ENCODE measurements at regions not wholly inside any gene's neighbourhood (a gene's known extent, or its start where the extent isn't known, plus 50 kb on each side); places are given as distances from the start of the nearest gene placed in this dataset.

DNA sequence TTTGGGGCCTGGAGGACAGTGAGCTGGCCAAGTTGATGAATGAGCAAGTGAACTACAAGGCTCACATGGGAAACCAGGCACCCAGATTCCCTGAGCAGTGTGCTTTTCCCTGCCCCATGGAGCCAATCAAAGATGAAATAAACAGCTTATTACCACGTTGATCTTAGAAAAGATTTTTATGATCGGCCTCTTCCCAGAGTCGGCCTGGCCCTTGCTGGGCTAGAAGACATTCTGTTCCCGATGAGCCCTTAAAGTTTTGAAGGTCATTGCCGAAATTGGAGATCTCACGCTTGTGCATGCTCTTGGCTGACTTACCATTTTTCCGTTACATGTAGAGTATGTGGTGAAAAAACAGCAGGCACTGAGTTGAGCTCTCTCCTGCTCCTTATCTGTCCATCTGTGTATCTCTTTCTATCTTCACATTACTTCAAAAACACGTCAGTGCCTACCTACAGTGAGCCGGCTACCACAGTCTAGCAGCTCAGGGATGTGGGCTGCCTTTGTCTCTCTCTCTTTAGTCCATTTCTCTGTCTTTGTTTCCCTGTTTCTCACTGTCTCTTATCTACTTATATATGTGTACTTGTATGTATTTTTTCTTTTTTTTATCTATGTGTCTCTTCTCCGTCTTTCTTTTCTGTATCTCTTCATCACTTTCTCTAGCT lies 248.8 kb upstream of the USP24 start:
- DNase-seq (ENCODE audit: insufficient read length, low spot score) = no peak
- no peak for TF ChIP-seq POLR2AphosphoS5 (IDR thresholded peaks at IDR 0.05; ENCODE audit: low read depth, low read length)
- TF ChIP-seq POLR2A (IDR thresholded peaks at IDR 0.05; ENCODE audit: low read depth, low read length) = no peak
- TF ChIP-seq TAF1 (IDR thresholded peaks at IDR 0.05; ENCODE audit: low read depth, low read length) = no peak
- no peak for TF ChIP-seq POU2F2 (IDR thresholded peaks at IDR 0.05; ENCODE audit: low read depth, low read length)
- FAIRE-seq = no peak

DNA sequence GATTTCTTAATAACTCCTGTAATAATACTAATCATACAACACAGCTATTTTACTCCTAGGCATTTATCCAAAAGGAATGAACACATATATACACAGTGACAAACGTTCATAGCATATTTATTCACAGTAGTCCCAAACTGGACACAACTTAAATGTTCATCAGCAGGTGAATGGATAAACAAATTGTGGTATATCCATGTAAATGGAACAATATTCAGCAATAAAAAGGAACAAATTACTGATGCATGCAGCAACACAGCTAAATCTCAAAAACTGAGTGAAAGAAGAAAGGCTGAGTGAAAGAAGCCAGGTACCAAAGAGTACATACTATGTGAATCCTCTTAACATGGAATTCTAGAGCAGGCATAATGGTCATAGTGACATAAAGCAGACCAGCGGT lies 242.7 kb upstream of the USP24 start:
- TF ChIP-seq SPI1 (IDR thresholded peaks at IDR 0.05; ENCODE audit: low read depth, low read length) (no peak), PAX5 (IDR thresholded peaks at IDR 0.05; ENCODE audit: insufficient read depth, low read length, severe bottlenecking) (no peak), POU2F2 (IDR thresholded peaks at IDR 0.05; ENCODE audit: low read depth, low read length) (no peak), POLR2A (IDR thresholded peaks at IDR 0.05; ENCODE audit: low read depth, low read length) (no peak), TAF1 (IDR thresholded peaks at IDR 0.05; ENCODE audit: low read depth, low read length) (no peak), POLR2AphosphoS5 (IDR thresholded peaks at IDR 0.05; ENCODE audit: low read depth, low read length) (no peak)
- FAIRE-seq (no peak), DNase-seq (ENCODE audit: insufficient read length, low spot score) (no peak)

DNA sequence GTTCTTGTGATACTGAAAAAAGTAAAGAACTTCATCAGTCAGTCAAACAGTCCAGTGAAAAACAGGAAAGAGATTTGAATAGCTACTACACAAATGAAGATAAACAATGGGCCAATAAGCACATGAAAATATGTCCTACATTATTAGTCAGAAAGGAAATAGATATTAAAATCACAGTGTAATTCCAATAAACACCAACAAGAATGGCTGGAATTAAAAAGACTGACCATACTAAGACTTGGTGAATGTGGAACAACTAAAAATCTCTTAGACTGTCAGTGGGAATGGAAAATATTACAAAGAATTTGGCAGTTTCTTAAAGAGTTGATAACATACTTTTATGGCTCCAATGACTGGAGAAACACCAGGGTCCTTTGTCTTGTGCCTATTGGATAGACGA lies 241.8 kb upstream of the USP24 start:
- FAIRE-seq = no peak
- DNase-seq (ENCODE audit: insufficient read length, low spot score) = no peak
- no peak for TF ChIP-seq TAF1 (IDR thresholded peaks at IDR 0.05; ENCODE audit: low read depth, low read length)
- no peak for TF ChIP-seq SPI1 (IDR thresholded peaks at IDR 0.05; ENCODE audit: low read depth, low read length)
- no peak for TF ChIP-seq POU2F2 (IDR thresholded peaks at IDR 0.05; ENCODE audit: low read depth, low read length)
- no peak for TF ChIP-seq PAX5 (IDR thresholded peaks at IDR 0.05; ENCODE audit: insufficient read depth, low read length, severe bottlenecking)
- no peak for TF ChIP-seq POLR2A (IDR thresholded peaks at IDR 0.05; ENCODE audit: low read depth, low read length)

DNA sequence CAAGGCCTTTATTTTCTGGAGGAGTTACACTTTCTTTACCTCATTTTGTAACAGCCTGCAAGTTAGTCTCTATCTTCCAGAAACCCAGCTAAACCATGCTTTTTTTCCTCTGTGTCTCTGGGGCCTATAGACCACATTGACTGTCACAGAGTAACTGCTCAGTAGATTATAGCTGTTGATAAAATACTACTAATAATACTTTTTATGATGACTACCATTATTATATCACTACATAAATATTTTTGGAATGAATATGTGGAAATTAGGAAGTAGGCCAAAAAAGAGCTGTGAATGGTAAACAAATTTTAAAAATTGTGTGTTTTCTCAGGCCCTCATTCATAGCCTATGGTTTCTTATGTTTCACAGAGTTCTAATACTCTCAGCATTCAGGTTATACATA lies 233.1 kb upstream of the USP24 start:
- TF ChIP-seq SPI1 (IDR thresholded peaks at IDR 0.05; ENCODE audit: low read depth, low read length) (no peak), TAF1 (IDR thresholded peaks at IDR 0.05; ENCODE audit: low read depth, low read length) (no peak), POLR2A (IDR thresholded peaks at IDR 0.05; ENCODE audit: low read depth, low read length) (no peak), POLR2AphosphoS5 (IDR thresholded peaks at IDR 0.05; ENCODE audit: low read depth, low read length) (no peak), PAX5 (IDR thresholded peaks at IDR 0.05; ENCODE audit: insufficient read depth, low read length, severe bottlenecking) (no peak), POU2F2 (IDR thresholded peaks at IDR 0.05; ENCODE audit: low read depth, low read length) (no peak)
- DNase-seq (ENCODE audit: insufficient read length, low spot score) (no peak), FAIRE-seq (no peak)

DNA sequence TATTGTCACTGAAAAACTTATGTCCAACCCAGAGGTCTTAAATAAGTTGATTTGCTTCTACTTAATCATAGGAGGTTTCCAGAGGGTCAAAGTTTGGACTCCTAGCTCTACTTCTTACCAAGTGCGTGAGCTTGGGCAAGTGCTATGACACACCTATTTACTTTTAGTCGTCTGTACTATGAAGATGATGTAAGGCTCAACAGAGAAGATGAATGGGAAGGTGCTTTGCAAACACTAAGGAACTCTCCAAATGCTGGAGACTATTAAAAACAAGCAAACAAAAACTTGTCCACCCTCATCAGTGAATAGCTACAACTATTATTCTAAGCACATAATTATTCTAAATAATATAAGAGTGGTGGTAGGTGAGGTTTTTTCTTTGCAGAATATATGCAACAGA lies 232.3 kb upstream of the USP24 start:
- DNase-seq (ENCODE audit: insufficient read length, low spot score) (no peak), FAIRE-seq (no peak)
- TF ChIP-seq POU2F2 (IDR thresholded peaks at IDR 0.05; ENCODE audit: low read depth, low read length) = no peak
- TF ChIP-seq POLR2AphosphoS5 (IDR thresholded peaks at IDR 0.05; ENCODE audit: low read depth, low read length) = no peak
- no peak for TF ChIP-seq POLR2A (IDR thresholded peaks at IDR 0.05; ENCODE audit: low read depth, low read length)
- no peak for TF ChIP-seq TAF1 (IDR thresholded peaks at IDR 0.05; ENCODE audit: low read depth, low read length)
- no peak for TF ChIP-seq PAX5 (IDR thresholded peaks at IDR 0.05; ENCODE audit: insufficient read depth, low read length, severe bottlenecking)
- no peak for TF ChIP-seq SPI1 (IDR thresholded peaks at IDR 0.05; ENCODE audit: low read depth, low read length)

DNA sequence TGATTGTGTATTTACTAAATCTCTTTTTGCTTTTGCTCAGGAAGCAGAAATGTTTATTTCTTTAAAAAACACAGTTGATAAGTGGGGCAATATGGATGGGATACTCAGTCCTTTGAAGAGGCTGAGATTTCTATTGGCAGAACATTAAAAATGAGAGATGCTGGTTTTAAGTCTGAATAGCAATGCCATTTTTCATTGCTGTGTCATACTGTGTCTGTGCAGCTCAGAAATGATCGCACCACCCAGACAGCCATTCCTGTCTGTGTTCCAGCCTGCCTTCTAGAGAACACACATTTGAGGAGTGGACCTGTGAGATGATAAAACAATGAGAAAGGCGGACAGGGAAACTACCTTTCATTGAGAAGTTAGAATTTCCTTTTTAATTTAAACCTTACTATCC lies 231.2 kb upstream of the USP24 start:
- FAIRE-seq = no peak
- no peak for DNase-seq (ENCODE audit: insufficient read length, low spot score)
- TF ChIP-seq POLR2A (IDR thresholded peaks at IDR 0.05; ENCODE audit: low read depth, low read length) (no peak), POU2F2 (IDR thresholded peaks at IDR 0.05; ENCODE audit: low read depth, low read length) (no peak), POLR2AphosphoS5 (IDR thresholded peaks at IDR 0.05; ENCODE audit: low read depth, low read length) (no peak), TAF1 (IDR thresholded peaks at IDR 0.05; ENCODE audit: low read depth, low read length) (no peak), PAX5 (IDR thresholded peaks at IDR 0.05; ENCODE audit: insufficient read depth, low read length, severe bottlenecking) (no peak), SPI1 (IDR thresholded peaks at IDR 0.05; ENCODE audit: low read depth, low read length) (no peak)

DNA sequence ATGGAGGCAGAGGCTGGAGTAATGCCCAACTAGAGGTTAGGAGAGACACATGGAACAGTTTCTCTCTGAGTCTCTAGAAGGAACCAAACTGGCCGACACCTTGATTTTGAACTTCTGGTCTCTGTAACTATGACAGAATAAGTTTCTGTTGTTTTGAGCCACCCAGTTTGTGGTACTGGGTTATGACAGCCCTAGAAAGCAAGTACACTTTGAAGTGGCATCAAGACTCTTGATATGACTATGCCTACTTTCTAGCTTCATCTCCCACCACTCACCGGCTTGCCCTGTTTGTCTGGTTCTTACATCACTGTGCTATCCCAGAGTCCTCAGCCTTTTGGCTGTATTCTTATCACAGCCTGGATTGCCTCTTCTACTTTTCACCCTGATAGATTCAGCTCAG lies 230.3 kb upstream of the USP24 start:
- DNase-seq (ENCODE audit: insufficient read length, low spot score) (no peak), FAIRE-seq (no peak)
- TF ChIP-seq PAX5 (IDR thresholded peaks at IDR 0.05; ENCODE audit: insufficient read depth, low read length, severe bottlenecking) (no peak), SPI1 (IDR thresholded peaks at IDR 0.05; ENCODE audit: low read depth, low read length) (no peak), POLR2A (IDR thresholded peaks at IDR 0.05; ENCODE audit: low read depth, low read length) (no peak), POLR2AphosphoS5 (IDR thresholded peaks at IDR 0.05; ENCODE audit: low read depth, low read length) (no peak), POU2F2 (IDR thresholded peaks at IDR 0.05; ENCODE audit: low read depth, low read length) (no peak), TAF1 (IDR thresholded peaks at IDR 0.05; ENCODE audit: low read depth, low read length) (no peak)

DNA sequence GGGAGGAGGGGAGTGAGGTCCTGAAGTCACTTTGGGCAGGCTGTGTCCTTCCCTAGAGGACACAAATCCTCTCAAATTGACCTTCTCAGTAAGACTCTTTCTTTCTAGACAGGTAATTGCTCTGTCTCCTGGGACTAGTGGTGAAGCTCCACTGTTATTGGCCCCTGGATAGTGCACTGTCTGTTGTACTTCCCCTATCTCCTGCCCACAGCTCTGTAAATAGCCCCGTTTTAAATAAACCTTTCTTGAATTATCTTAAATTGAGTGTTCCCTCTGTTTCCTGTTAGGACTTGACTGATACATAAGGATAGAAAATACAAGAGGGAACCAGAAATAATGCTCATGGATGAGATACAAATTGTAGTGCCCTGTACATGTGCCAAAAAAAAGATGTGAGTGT lies 229.5 kb upstream of the USP24 start:
- FAIRE-seq = no peak
- TF ChIP-seq TAF1 (IDR thresholded peaks at IDR 0.05; ENCODE audit: low read depth, low read length) (no peak), SPI1 (IDR thresholded peaks at IDR 0.05; ENCODE audit: low read depth, low read length) (no peak), POLR2AphosphoS5 (IDR thresholded peaks at IDR 0.05; ENCODE audit: low read depth, low read length) (no peak), PAX5 (IDR thresholded peaks at IDR 0.05; ENCODE audit: insufficient read depth, low read length, severe bottlenecking) (no peak), POU2F2 (IDR thresholded peaks at IDR 0.05; ENCODE audit: low read depth, low read length) (no peak), POLR2A (IDR thresholded peaks at IDR 0.05; ENCODE audit: low read depth, low read length) (no peak)

DNA sequence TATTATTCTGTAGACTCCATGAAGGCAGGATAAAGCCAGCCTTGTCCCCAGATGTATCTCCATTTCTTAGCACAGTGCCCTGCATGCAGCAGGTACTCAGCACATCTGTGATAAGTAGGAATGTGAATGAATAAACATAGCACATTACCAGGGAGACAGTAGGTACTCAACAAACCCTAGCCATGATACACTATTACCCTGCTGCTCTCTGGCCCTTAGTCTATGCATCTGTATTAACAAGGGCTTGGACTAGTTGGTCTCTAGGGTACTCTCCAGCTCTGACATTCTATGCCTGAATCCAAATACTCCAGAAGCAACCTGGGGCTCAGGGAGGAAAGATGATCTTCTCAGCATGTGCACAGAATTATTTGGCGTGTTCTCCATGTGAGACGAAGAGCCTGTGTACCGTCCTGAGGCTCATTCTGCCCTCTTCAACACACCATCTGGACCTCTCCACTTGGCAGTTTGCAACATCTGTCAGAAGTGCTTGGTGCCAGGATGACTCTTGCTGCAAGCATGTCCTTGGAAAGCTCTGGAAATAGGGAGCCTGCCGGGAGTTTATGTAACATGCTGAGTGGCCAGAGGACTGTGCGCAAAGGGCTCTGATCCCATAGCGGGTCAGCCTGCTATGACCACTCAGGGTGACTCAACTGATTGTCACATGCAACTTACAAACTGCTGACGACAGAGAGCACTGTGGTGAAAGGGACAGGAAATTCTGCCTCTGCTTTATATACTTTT lies 228.2 kb upstream of the USP24 start:
- TF ChIP-seq POLR2A (IDR thresholded peaks at IDR 0.05; ENCODE audit: low read depth, low read length) = no peak
- no peak for TF ChIP-seq TAF1 (IDR thresholded peaks at IDR 0.05; ENCODE audit: low read depth, low read length)
- TF ChIP-seq POLR2AphosphoS5 (IDR thresholded peaks at IDR 0.05; ENCODE audit: low read depth, low read length) = no peak
- no peak for TF ChIP-seq SPI1 (IDR thresholded peaks at IDR 0.05; ENCODE audit: low read depth, low read length)
- TF ChIP-seq POU2F2 (IDR thresholded peaks at IDR 0.05; ENCODE audit: low read depth, low read length) = no peak
- TF ChIP-seq PAX5 (IDR thresholded peaks at IDR 0.05; ENCODE audit: insufficient read depth, low read length, severe bottlenecking) = no peak
- FAIRE-seq (no peak), DNase-seq (ENCODE audit: insufficient read length, low spot score) (no peak)

More for the DNA sequence above, 229.5 kb upstream of the USP24 start:
- DNase-seq (ENCODE audit: insufficient read length, low spot score) = no peak
